A673 (cell line): ENCODE measurements at regions not wholly inside any gene's neighbourhood (a gene's known extent, or its start where the extent isn't known, plus 50 kb on each side); places are given as distances from the start of the nearest gene placed in this dataset.

ENCODE experiments used
- CTCF ChIP-seq: fragments of 300-800, 200-600 bp; sonication (generic); conservative IDR thresholded peaks from 2 replicates; pipeline ENCODE4 v1.5.1; 2017; ENCODE audit warnings: low read depth, mild to moderate bottlenecking, antibody characterized with exemption, low read length, moderate library complexity, mixed read lengths
- EZH2 ChIP-seq: fragments of 200-600 bp; sonication (generic); IDR thresholded peaks from 2 replicates; pipeline ENCODE4 v1.6.1; 2017; ENCODE audit warnings: borderline replicate concordance, low read depth, mild to moderate bottlenecking, mixed read lengths, antibody characterized with exemption, low read length; ENCODE audit not compliant: poor library complexity, severe bottlenecking

GRCh38 chrX:9182041-9182440 is 148.1 kb upstream of the FAM9B start:
- TF ChIP-seq CTCF, result no peak
- TF ChIP-seq EZH2, result no peak
